Prostate gland (tissue), 2 donors: ENCODE measurements at regions not wholly inside any gene's neighbourhood (a gene's known extent, or its start where the extent isn't known, plus 50 kb on each side); places are given as distances from the start of the nearest gene placed in this dataset.

Source experiments
- POLR2A ChIP-seq: fragments of 450-650 bp; IDR thresholded peaks from one replicate; pipeline ENCODE4 v1.6.1; 2016; ENCODE audit warnings: antibody characterized with exemption, mild to moderate bottlenecking
- TF ChIP-seq, protein P1 (sequence below), 4 experiments: fragments of 200-600 bp in 2 of 4; fragments of 450-650 bp in 2 of 4; sonication (generic) in 2 of 4; IDR thresholded peaks; 1 replicate in 3 of 4; 2 replicates in 1 of 4; pipeline ENCODE4 v1.5.1; 2016 to 2019; ENCODE audit warnings: antibody characterized with exemption in 4 of 4, mild to moderate bottlenecking in 2 of 4, moderate library complexity in 2 of 4

- TF ChIP-seq, protein P1, sequence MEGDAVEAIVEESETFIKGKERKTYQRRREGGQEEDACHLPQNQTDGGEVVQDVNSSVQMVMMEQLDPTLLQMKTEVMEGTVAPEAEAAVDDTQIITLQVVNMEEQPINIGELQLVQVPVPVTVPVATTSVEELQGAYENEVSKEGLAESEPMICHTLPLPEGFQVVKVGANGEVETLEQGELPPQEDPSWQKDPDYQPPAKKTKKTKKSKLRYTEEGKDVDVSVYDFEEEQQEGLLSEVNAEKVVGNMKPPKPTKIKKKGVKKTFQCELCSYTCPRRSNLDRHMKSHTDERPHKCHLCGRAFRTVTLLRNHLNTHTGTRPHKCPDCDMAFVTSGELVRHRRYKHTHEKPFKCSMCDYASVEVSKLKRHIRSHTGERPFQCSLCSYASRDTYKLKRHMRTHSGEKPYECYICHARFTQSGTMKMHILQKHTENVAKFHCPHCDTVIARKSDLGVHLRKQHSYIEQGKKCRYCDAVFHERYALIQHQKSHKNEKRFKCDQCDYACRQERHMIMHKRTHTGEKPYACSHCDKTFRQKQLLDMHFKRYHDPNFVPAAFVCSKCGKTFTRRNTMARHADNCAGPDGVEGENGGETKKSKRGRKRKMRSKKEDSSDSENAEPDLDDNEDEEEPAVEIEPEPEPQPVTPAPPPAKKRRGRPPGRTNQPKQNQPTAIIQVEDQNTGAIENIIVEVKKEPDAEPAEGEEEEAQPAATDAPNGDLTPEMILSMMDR (IDR thresholded peaks at IDR 0.05), result no peak
- no peak for TF ChIP-seq POLR2A
These were observed 535.8 kb downstream of the TBC1D22A start for GRCh38 chr22:47298017-47298785.
